Immature natural killer cell (primary cell): ENCODE measurements at regions not wholly inside any gene's neighbourhood (a gene's known extent, or its start where the extent isn't known, plus 50 kb on each side); places are given as distances from the start of the nearest gene placed in this dataset.

Experiments
- DNase-seq, 3 donors: peaks; one replicate each; pipeline ENCODE4 v3.0.0; 2022; ENCODE audit warnings: mixed read lengths in 1 of 3
- H3K27ac Mint-ChIP-seq, 6 donors: one replicate each; pipeline ENCODE4 v1.8.0; 2020; ENCODE audit warnings: mixed read lengths in 6 of 6, mild to moderate bottlenecking in 5 of 6, inconsistent platforms in 4 of 6, moderate library complexity in 3 of 6
- H3K27me3 Mint-ChIP-seq, 3 donors: one replicate each; pipeline ENCODE4 v1.8.0; 2020 to 2021; ENCODE audit warnings: low read depth in 3 of 3, mild to moderate bottlenecking in 3 of 3, mixed read lengths in 3 of 3, moderate library complexity in 3 of 3, inconsistent platforms in 1 of 3
- H3K36me3 Mint-ChIP-seq, 3 donors: one replicate each; pipeline ENCODE4 v1.8.0; 2020; ENCODE audit warnings: mixed read lengths in 3 of 3, inconsistent platforms in 2 of 3, mild to moderate bottlenecking in 2 of 3
- H3K4me1 Mint-ChIP-seq, 2 donors: one replicate each; pipeline ENCODE4 v1.8.0; 2020; ENCODE audit warnings: inconsistent platforms in 2 of 2, mild to moderate bottlenecking in 2 of 2, mixed read lengths in 2 of 2, moderate library complexity in 1 of 2
- H3K4me3 Mint-ChIP-seq, 5 donors: one replicate each; pipeline ENCODE4 v1.8.0; 2020; ENCODE audit warnings: mild to moderate bottlenecking in 5 of 5, mixed read lengths in 5 of 5, inconsistent platforms in 3 of 5, moderate library complexity in 3 of 5
- H3K9me3 Mint-ChIP-seq, 6 donors: one replicate each; pipeline ENCODE4 v1.8.0; 2020; ENCODE audit warnings: mild to moderate bottlenecking in 6 of 6, mixed read lengths in 6 of 6, inconsistent platforms in 4 of 6, moderate library complexity in 3 of 6

GRCh38 chr14:23776296-23776695 is 140.1 kb downstream of the DHRS2 start:
- no peak overlapping the region for H3K4me3 Mint-ChIP-seq
- DNase-seq = no peak
- H3K9me3 Mint-ChIP-seq = peaks cover 0 to 1% (median 0%) of the 10 kb centered on the region in 6 donors
- no peaks in the 10 kb centered on the region for H3K36me3 Mint-ChIP-seq
- peaks cover 3 to 12% (median 4%) of the 10 kb centered on the region in 3 donors for H3K27me3 Mint-ChIP-seq
- H3K4me1 Mint-ChIP-seq = no peaks in the 10 kb centered on the region
- no peak overlapping the region for H3K27ac Mint-ChIP-seq

GRCh38 chr14:23785208-23785607 is 149.0 kb downstream of the DHRS2 start:
- no peak for DNase-seq
- Mint-ChIP-seq H3K27me3 (peaks cover 3 to 9% (median 7%) of the 10 kb centered on the region in 3 donors), H3K36me3 (no peaks in the 10 kb centered on the region), H3K9me3 (peaks cover 0 to 3% (median 0%) of the 10 kb centered on the region in 6 donors), H3K27ac (no peak overlapping the region), H3K4me1 (no peaks in the 10 kb centered on the region), H3K4me3 (no peak overlapping the region)

- peaks cover 0 to 3% (median 0%) of the 10 kb centered on the region in 6 donors for H3K9me3 Mint-ChIP-seq
- no peaks in the 10 kb centered on the region for H3K4me1 Mint-ChIP-seq
- H3K36me3 Mint-ChIP-seq = no peaks in the 10 kb centered on the region
- no peak overlapping the region for H3K4me3 Mint-ChIP-seq
- DNase-seq = no peak
- H3K27me3 Mint-ChIP-seq = peaks cover under 1 to 6% (median 5%) of the 10 kb centered on the region in 3 donors
- no peak overlapping the region for H3K27ac Mint-ChIP-seq
Measured at GRCh38 chr14:23787436-23787835, 151.3 kb downstream of the DHRS2 start.

DNA sequence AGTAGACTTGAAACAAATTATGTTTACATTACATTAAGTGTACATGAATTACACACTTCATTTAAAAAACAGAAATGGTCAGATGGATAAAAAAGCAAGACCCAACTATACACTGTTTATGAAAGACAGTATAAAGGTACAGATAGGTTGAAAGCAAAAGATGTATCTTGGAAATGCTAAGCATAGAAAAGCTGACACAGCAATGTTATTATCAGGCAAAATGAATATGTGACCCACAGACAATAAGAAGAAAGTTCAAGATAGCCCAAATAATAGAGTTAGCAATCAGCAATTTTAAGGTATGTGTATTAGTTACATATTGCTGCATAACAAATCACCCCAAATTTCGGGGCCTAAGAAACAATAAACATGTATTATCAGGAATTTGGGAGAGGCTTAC is 153.5 kb downstream of the DHRS2 start:
- H3K4me3 Mint-ChIP-seq = no peak overlapping the region
- H3K9me3 Mint-ChIP-seq = peaks cover 0 to 3% (median 0%) of the 10 kb centered on the region in 6 donors
- no peak for DNase-seq
- H3K27ac Mint-ChIP-seq = no peak overlapping the region
- no peaks in the 10 kb centered on the region for H3K36me3 Mint-ChIP-seq
- peaks cover 1 to 9% (median 2%) of the 10 kb centered on the region in 3 donors for H3K27me3 Mint-ChIP-seq
- H3K4me1 Mint-ChIP-seq = no peaks in the 10 kb centered on the region

DNA sequence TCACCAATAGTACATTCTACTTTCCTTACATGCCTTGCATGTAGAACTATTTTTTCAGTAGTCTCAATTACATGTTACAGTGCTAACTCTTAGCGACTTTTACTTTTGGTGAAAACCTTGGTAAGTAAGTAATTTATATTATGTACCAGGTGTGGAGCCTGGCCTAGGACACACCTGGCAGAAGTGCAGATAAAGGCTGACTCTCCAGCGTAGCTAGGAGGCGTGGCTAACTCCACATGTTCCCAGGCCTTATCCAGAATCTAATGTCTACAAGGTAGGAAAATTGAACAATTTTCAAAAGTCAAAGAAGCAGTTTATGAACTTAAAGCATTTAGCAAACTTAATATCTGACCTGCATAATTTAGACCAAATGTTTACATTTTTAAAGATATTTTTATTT is 157.4 kb downstream of the DHRS2 start:
- Mint-ChIP-seq H3K27ac (no peak overlapping the region), H3K9me3 (peaks cover 0 to 2% (median 0%) of the 10 kb centered on the region in 6 donors), H3K4me3 (no peak overlapping the region), H3K36me3 (no peaks in the 10 kb centered on the region), H3K27me3 (peaks cover 3 to 5% (median 5%) of the 10 kb centered on the region in 3 donors), H3K4me1 (no peaks in the 10 kb centered on the region)
- DNase-seq = no peak

GRCh38 chr14:23800811-23801210 is 152.8 kb upstream of the DHRS4 start:
- Mint-ChIP-seq H3K9me3 (peaks cover 2 to 13% (median 8%) of the 10 kb centered on the region in 6 donors), H3K27me3 (peaks cover 0 to 11% (median 7%) of the 10 kb centered on the region in 3 donors), H3K27ac (no peak overlapping the region), H3K36me3 (no peaks in the 10 kb centered on the region), H3K4me3 (no peak overlapping the region), H3K4me1 (no peaks in the 10 kb centered on the region)
- no peak for DNase-seq

DNA sequence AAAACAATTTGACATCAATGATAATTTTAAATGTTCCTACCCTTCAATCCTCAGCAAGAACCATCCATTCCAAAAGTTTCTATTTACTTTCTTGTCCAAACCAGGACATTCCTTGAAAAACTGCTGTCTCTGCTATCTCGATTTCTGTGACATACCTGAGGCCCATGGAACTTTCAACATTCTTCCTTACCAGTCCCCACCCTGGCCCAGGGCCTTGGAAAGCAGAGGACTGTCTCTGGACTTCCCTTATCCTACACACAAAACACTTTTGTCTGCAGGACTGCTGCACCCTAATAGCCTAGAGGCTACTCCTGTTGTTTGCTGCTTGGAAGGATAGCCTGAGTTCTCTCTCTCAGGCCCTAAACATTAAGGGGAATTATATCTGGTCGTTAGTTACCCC is 151.8 kb upstream of the DHRS4 start:
- Mint-ChIP-seq H3K9me3 (peaks cover 2 to 19% (median 9%) of the 10 kb centered on the region in 6 donors), H3K4me3 (no peak overlapping the region), H3K4me1 (no peaks in the 10 kb centered on the region), H3K36me3 (no peaks in the 10 kb centered on the region), H3K27me3 (peaks cover 0 to 11% (median 7%) of the 10 kb centered on the region in 3 donors), H3K27ac (no peak overlapping the region)
- no peak for DNase-seq

GRCh38 chr14:23804817-23805216 is 148.8 kb upstream of the DHRS4 start:
- Mint-ChIP-seq H3K9me3 (peaks cover 2 to 19% (median 8%) of the 10 kb centered on the region in 6 donors), H3K4me3 (no peak overlapping the region), H3K36me3 (no peaks in the 10 kb centered on the region), H3K27ac (no peak overlapping the region), H3K4me1 (no peaks in the 10 kb centered on the region), H3K27me3 (peaks cover 2 to 7% (median 5%) of the 10 kb centered on the region in 3 donors)
- no peak for DNase-seq

DNA sequence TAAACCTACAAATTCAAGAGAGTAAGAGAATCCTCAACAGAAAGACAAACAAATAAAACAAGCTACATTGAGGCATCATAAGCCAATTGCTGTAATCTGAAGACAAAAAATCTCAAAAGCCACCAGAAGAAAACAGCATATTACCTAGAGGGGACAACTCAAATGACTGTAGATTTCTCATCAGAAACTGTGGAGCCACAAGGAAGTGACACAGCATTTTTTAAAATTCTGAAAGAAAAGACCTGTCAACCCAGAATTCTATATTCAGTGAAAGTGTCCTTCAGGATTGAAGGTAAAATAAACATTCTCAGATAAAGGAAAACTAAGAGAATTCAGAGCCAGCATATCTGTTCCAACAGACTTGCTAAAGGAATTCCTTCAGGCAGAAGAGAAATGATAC is 147.8 kb upstream of the DHRS4 start:
- DNase-seq = no peak
- peaks cover 2 to 7% (median 5%) of the 10 kb centered on the region in 3 donors for H3K27me3 Mint-ChIP-seq
- H3K4me1 Mint-ChIP-seq = no peaks in the 10 kb centered on the region
- H3K36me3 Mint-ChIP-seq = no peaks in the 10 kb centered on the region
- no peak overlapping the region for H3K4me3 Mint-ChIP-seq
- peaks cover 2 to 19% (median 8%) of the 10 kb centered on the region in 6 donors for H3K9me3 Mint-ChIP-seq
- no peak overlapping the region for H3K27ac Mint-ChIP-seq

- no peak overlapping the region for H3K27ac Mint-ChIP-seq
- DNase-seq = no peak
- H3K9me3 Mint-ChIP-seq = peaks cover 0 to 2% (median 0%) of the 10 kb centered on the region in 6 donors
- no peak overlapping the region for H3K4me3 Mint-ChIP-seq
- H3K27me3 Mint-ChIP-seq = peaks cover 0 to 4% (median 2%) of the 10 kb centered on the region in 3 donors
- no peaks in the 10 kb centered on the region for H3K4me1 Mint-ChIP-seq
- H3K36me3 Mint-ChIP-seq = no peaks in the 10 kb centered on the region
Measured at GRCh38 chr14:23814527-23815256, 138.9 kb upstream of the DHRS4 start.

DNA sequence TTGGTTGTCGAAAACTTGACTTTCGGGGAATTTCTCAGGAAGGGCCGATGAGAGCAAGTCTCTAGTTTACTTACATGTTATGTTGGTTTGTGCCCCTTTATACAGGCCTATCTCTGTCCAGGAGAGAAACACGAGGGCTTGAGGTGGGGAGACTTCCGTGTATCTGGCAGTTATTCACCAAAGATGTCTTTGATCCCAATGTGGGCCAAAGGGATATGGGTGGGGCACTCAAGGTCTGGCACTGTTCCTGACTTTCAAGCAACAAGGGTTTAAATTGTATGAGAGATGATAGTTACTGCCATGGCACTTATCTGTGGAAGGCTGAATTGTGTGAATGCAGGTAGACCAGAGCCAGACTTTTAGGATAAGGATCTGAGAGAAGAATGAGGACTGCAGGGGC is 137.2 kb upstream of the DHRS4 start:
- no peak for DNase-seq
- peaks cover 0 to 2% (median 0%) of the 10 kb centered on the region in 6 donors for H3K9me3 Mint-ChIP-seq
- H3K27me3 Mint-ChIP-seq = peaks cover 0 to 4% (median 0%) of the 10 kb centered on the region in 3 donors
- H3K4me1 Mint-ChIP-seq = no peaks in the 10 kb centered on the region
- H3K36me3 Mint-ChIP-seq = no peaks in the 10 kb centered on the region
- no peak overlapping the region for H3K4me3 Mint-ChIP-seq
- H3K27ac Mint-ChIP-seq = no peak overlapping the region

GRCh38 chr14:23817164-23817767 is 136.3 kb upstream of the DHRS4 start:
- H3K27ac Mint-ChIP-seq = no peak overlapping the region
- no peak overlapping the region for H3K4me3 Mint-ChIP-seq
- H3K9me3 Mint-ChIP-seq = peaks cover 0 to 2% (median 0%) of the 10 kb centered on the region in 6 donors
- no peaks in the 10 kb centered on the region for H3K36me3 Mint-ChIP-seq
- no peaks in the 10 kb centered on the region for H3K4me1 Mint-ChIP-seq
- peaks cover 0 to 4% (median under 1%) of the 10 kb centered on the region in 3 donors for H3K27me3 Mint-ChIP-seq
- DNase-seq = no peak

DNA sequence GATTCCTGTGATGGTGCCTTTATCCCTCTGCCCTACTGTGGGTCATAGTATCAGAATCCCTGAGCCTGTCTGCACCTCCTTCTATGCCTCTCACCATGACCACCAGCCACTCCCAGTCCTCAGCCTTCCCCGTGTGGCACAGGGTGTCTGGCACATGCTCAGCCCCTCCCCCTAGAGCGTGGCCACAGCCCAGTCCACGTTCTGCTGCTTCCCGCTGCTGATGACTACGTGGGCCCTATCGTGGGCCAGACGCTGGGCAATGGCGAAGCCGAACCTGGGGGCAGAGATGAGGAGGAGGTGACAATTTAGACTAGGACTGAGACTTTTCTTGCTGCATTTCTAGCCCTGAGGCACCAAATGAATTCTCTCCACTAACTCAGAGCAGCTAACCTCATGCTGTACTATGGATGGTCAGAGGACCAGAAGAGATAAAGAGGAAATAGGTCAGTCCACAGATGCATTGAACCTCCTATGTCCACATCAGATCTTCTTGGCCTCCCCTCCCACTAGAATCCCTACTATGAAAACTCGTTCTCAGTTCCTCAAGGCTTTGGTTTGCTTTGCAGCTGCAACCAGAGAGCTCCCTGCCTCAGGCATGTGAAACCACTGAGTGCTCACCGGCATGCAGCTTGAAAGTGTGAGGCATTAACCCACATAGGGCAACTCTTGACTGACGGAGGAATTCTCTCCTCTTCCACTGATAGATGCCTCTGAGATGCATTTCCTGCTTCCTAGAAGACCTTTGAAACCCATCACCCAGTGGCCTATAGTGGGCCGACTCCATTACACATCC is 126.3 kb upstream of the DHRS4 start:
- no peak overlapping the region for H3K27ac Mint-ChIP-seq
- no peak for DNase-seq
- peaks cover 0 to 3% (median 2%) of the 10 kb centered on the region in 3 donors for H3K27me3 Mint-ChIP-seq
- H3K9me3 Mint-ChIP-seq = no peaks in the 10 kb centered on the region
- no peaks in the 10 kb centered on the region for H3K4me1 Mint-ChIP-seq
- H3K4me3 Mint-ChIP-seq = no peak overlapping the region
- no peaks in the 10 kb centered on the region for H3K36me3 Mint-ChIP-seq

DNA sequence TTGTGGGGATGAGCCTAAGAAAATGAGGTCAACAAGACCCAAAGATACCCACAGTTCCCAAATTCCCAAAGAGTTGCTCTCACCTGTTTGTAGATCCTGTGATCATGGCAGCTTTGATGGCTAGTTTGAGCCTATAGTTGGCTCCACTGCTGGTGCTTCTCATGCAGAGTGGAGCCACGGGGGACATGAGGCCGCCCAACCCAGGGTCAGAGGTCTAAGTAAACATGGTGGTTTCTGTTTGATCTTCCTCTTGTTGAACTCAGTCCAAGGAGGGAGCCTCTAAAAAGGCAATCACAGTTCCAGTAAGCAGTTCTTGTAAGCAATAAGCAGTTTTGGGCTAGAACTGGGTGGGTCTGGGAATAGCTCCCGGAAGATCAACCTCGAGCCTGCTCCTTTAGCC is 125.6 kb upstream of the DHRS4 start:
- DNase-seq = no peak
- H3K36me3 Mint-ChIP-seq = no peaks in the 10 kb centered on the region
- H3K4me3 Mint-ChIP-seq = no peak overlapping the region
- H3K27ac Mint-ChIP-seq = no peak overlapping the region
- no peaks in the 10 kb centered on the region for H3K9me3 Mint-ChIP-seq
- H3K27me3 Mint-ChIP-seq = peaks cover 0 to 2% (median 2%) of the 10 kb centered on the region in 3 donors
- no peaks in the 10 kb centered on the region for H3K4me1 Mint-ChIP-seq
